ENCODE measurements at regions not wholly inside any gene's neighbourhood (a gene's known extent, or its start where the extent isn't known, plus 50 kb on each side); places are given as distances from the start of the nearest gene placed in this dataset.

- no peak for DNase-seq
Observed at GRCh38 chr2:60044484-60044883, 509.0 kb downstream of the BCL11A start.

- no peak for DNase-seq
Observed at GRCh38 chr2:60042023-60042422, 511.4 kb downstream of the BCL11A start.

- DNase-seq: no peak
Observed at GRCh38 chr2:60033325-60033724, 520.1 kb downstream of the BCL11A start.

GRCh38 chr2:60029566-60029883, 523.9 kb downstream of the BCL11A start:
- no peak for DNase-seq

GRCh38 chr2:60028849-60029565, 524.4 kb downstream of the BCL11A start:
- DNase-seq: no peak

GRCh38 chr2:60025496-60025895, 528.0 kb downstream of the BCL11A start:
- no peak for DNase-seq

GRCh38 chr2:60023256-60023985, 530.0 kb downstream of the BCL11A start:
- no peak for DNase-seq

- no peak for DNase-seq
Observed at GRCh38 chr2:60007671-60008070, 545.8 kb downstream of the BCL11A start.

- no peak for DNase-seq
Observed at GRCh38 chr2:60003076-60003475, 550.4 kb downstream of the BCL11A start.

- no peak for DNase-seq
Observed at GRCh38 chr2:60002183-60002867, 551.1 kb downstream of the BCL11A start.

- no peak for DNase-seq
Observed at GRCh38 chr2:60000686-60001085, 552.8 kb downstream of the BCL11A start.

GRCh38 chr2:59998324-59998723, 555.1 kb downstream of the BCL11A start:
- no peak for DNase-seq

- no peak for DNase-seq
Observed at GRCh38 chr2:59997371-59997770, 556.1 kb downstream of the BCL11A start.

GRCh38 chr2:59996855-59997254, 556.6 kb downstream of the BCL11A start:
- DNase-seq: no peak

- DNase-seq: no peak
Observed at GRCh38 chr2:59993726-59994125, 559.7 kb downstream of the BCL11A start.

- no peak for DNase-seq
Observed at GRCh38 chr2:59988341-59988740, 565.1 kb downstream of the BCL11A start.

GRCh38 chr2:59986511-59986910, 566.9 kb downstream of the BCL11A start:
- no peak for DNase-seq

- no peak for DNase-seq
Observed at GRCh38 chr2:59985923-59986322, 567.5 kb downstream of the BCL11A start.

GRCh38 chr2:59974051-59974766, 579.2 kb downstream of the BCL11A start:
- DNase-seq: no peak

GRCh38 chr2:59969161-59969560, 584.3 kb downstream of the BCL11A start:
- DNase-seq: no peak

- no peak for DNase-seq
Observed at GRCh38 chr2:59968441-59968840, 585.0 kb downstream of the BCL11A start.

GRCh38 chr2:59967691-59968090, 585.8 kb downstream of the BCL11A start:
- DNase-seq: no peak

- no peak for DNase-seq
Observed at GRCh38 chr2:59963157-59963556, 590.3 kb downstream of the BCL11A start.

Measured in hematopoietic multipotent progenitor cell treated with erythropoietin and hydrocortisone succinate and interleukin-3 and kit ligand, for 8 days (in vitro differentiated cells).